Erythroblast (primary cell): ENCODE measurements at regions not wholly inside any gene's neighbourhood (a gene's known extent, or its start where the extent isn't known, plus 50 kb on each side); places are given as distances from the start of the nearest gene placed in this dataset.

Experiments used
- GATA1 ChIP-seq: IDR thresholded peaks from 2 replicates; pipeline ENCODE4 v1.6.1; 2011; ENCODE audit warnings: low read depth, mild to moderate bottlenecking, control low read depth, low read length, moderate library complexity
- POLR2A ChIP-seq: IDR thresholded peaks from 2 replicates; pipeline ENCODE4 v1.6.1; 2011; ENCODE audit warnings: mild to moderate bottlenecking, low read length

- TF ChIP-seq POLR2A (no peak), GATA1 (no peak)
Measured at GRCh38 chr15:62756995-62757360, 285.6 kb upstream of the TPM1 start.
